Liver (tissue), 3 donors: ENCODE measurements at regions not wholly inside any gene's neighbourhood (a gene's known extent, or its start where the extent isn't known, plus 50 kb on each side); places are given as distances from the start of the nearest gene placed in this dataset.

ENCODE experiments used
- EGR1 ChIP-seq, 2 donors: IDR thresholded peaks; 2 replicates each; pipeline ENCODE4 v1.6.1; 2016 to 2018; ENCODE audit warnings: antibody characterized with exemption in 2 of 2, low read depth in 2 of 2
- JUND ChIP-seq, 2 donors: IDR thresholded peaks; 2 replicates each; pipeline ENCODE4 v1.6.1; 2016; ENCODE audit warnings: antibody characterized with exemption in 2 of 2
- SP1 ChIP-seq: IDR thresholded peaks from 2 replicates; pipeline ENCODE4 v1.6.1; 2018; ENCODE audit warnings: antibody characterized with exemption, mild to moderate bottlenecking
- TF ChIP-seq, protein P1 (sequence below): fragments of 150-350 bp; IDR thresholded peaks from 2 replicates; pipeline ENCODE4 v1.5.1; 2017; ENCODE audit warnings: improper control_type of control experiment, low read depth, low read length; ENCODE audit not compliant: missing input control
- TF ChIP-seq, protein P2 (sequence below): IDR thresholded peaks from 2 replicates; pipeline ENCODE4 v1.6.1; 2016; ENCODE audit warnings: antibody characterized with exemption
- donor health status: healthy.
- donor health status: healthy.

DNA sequence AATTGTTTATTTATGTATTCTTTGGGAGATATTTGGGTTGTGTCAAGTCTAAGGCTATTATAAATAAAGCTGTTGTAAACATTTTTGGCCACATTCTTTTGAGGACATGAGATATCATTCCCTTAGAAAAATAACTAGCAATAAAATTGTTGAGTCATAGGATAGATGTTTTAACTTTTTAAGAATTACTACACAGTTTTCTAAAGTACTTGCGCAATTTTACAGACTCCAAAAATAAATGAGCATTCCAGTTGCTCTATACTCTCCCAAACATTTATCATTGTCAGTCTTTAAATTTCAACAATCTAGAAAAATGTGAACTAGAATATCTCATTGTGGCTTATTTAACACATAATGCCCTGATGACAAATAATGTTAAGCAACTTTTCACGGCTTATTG is 189.1 kb upstream of the ADGRL3 start:
- TF ChIP-seq, protein P1, sequence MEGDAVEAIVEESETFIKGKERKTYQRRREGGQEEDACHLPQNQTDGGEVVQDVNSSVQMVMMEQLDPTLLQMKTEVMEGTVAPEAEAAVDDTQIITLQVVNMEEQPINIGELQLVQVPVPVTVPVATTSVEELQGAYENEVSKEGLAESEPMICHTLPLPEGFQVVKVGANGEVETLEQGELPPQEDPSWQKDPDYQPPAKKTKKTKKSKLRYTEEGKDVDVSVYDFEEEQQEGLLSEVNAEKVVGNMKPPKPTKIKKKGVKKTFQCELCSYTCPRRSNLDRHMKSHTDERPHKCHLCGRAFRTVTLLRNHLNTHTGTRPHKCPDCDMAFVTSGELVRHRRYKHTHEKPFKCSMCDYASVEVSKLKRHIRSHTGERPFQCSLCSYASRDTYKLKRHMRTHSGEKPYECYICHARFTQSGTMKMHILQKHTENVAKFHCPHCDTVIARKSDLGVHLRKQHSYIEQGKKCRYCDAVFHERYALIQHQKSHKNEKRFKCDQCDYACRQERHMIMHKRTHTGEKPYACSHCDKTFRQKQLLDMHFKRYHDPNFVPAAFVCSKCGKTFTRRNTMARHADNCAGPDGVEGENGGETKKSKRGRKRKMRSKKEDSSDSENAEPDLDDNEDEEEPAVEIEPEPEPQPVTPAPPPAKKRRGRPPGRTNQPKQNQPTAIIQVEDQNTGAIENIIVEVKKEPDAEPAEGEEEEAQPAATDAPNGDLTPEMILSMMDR, result no peak
- TF ChIP-seq, protein P2, sequence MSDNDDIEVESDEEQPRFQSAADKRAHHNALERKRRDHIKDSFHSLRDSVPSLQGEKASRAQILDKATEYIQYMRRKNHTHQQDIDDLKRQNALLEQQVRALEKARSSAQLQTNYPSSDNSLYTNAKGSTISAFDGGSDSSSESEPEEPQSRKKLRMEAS, result no peak
- TF ChIP-seq JUND (IDR thresholded peaks at IDR 0.05), result no peak
- no peak for TF ChIP-seq EGR1 (IDR thresholded peaks at IDR 0.05; ENCODE audit: low read depth in 2 of 2)
- no peak for TF ChIP-seq SP1
